ENCODE measurements at regions not wholly inside any gene's neighbourhood (a gene's known extent, or its start where the extent isn't known, plus 50 kb on each side); places are given as distances from the start of the nearest gene placed in this dataset.

DNA sequence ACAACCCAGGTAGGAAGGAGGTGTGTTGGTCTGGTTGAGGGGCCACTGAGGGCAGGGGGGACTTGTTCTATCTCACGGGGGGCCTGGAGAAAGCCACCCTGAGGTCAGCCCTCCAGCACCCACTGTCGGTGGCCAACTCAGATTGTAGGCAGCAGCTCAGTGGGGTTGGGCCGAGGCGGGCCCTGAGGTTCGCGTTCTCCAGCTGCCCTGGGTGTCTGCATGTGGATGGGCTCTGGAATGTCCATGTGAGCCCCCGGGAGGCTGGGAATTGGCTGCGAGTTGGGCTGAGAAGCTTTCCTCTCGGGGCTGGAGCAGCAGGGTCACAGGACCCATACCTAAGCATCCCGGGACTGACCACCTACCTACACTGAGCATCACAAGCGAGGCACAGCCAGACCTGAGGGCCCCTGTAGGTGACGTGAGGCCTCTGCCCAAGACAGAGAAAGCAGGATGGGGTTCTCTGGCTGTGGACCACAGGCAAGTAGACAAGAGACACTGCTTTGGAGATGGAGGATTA, 70.3 kb upstream of the HAAO start:
- TF ChIP-seq, protein P1, sequence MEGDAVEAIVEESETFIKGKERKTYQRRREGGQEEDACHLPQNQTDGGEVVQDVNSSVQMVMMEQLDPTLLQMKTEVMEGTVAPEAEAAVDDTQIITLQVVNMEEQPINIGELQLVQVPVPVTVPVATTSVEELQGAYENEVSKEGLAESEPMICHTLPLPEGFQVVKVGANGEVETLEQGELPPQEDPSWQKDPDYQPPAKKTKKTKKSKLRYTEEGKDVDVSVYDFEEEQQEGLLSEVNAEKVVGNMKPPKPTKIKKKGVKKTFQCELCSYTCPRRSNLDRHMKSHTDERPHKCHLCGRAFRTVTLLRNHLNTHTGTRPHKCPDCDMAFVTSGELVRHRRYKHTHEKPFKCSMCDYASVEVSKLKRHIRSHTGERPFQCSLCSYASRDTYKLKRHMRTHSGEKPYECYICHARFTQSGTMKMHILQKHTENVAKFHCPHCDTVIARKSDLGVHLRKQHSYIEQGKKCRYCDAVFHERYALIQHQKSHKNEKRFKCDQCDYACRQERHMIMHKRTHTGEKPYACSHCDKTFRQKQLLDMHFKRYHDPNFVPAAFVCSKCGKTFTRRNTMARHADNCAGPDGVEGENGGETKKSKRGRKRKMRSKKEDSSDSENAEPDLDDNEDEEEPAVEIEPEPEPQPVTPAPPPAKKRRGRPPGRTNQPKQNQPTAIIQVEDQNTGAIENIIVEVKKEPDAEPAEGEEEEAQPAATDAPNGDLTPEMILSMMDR (IDR thresholded peaks at IDR 0.05; ENCODE audit: low read depth, low read length, poor library complexity, severe bottlenecking), result no peak
- no peak for TF ChIP-seq EZH2phosphoT487 (IDR thresholded peaks at IDR 0.05; ENCODE audit: borderline replicate concordance, low read length)
